Neural crest cell (in vitro differentiated cells): ENCODE measurements at regions not wholly inside any gene's neighbourhood (a gene's known extent, or its start where the extent isn't known, plus 50 kb on each side); places are given as distances from the start of the nearest gene placed in this dataset.

Experiments
- DNase-seq: peaks from one replicate; pipeline ENCODE4 v3.0.0; 2021; ENCODE audit warnings: low read depth, mixed read lengths, low spot score
- H3K27ac Mint-ChIP-seq: one replicate; pipeline ENCODE4 v1.8.0; 2021; ENCODE audit warnings: mild to moderate bottlenecking, mixed read lengths; ENCODE audit not compliant: unreplicated experiment
- H3K27me3 Mint-ChIP-seq: 2 replicates; pipeline ENCODE4 v1.8.0; 2021; ENCODE audit warnings: low read depth, mild to moderate bottlenecking, mixed read lengths
- H3K36me3 Mint-ChIP-seq: 2 replicates; pipeline ENCODE4 v1.8.0; 2021; ENCODE audit warnings: low read depth, mild to moderate bottlenecking, mixed read lengths
- H3K4me1 Mint-ChIP-seq: 2 replicates; pipeline ENCODE4 v1.8.0; 2021; ENCODE audit warnings: mixed read lengths
- H3K4me3 Mint-ChIP-seq: one replicate; pipeline ENCODE4 v1.8.0; 2021; ENCODE audit warnings: mild to moderate bottlenecking, mixed read lengths
- H3K9me3 Mint-ChIP-seq: 2 replicates; pipeline ENCODE4 v1.8.0; 2021; ENCODE audit warnings: mixed read lengths
- CTCF ChIP-seq: fragments of 200-600 bp; sonication (generic); conservative IDR thresholded peaks from 2 replicates; pipeline ENCODE4 v1.5.0; 2021; ENCODE audit warnings: antibody characterized with exemption, mild to moderate bottlenecking

DNA sequence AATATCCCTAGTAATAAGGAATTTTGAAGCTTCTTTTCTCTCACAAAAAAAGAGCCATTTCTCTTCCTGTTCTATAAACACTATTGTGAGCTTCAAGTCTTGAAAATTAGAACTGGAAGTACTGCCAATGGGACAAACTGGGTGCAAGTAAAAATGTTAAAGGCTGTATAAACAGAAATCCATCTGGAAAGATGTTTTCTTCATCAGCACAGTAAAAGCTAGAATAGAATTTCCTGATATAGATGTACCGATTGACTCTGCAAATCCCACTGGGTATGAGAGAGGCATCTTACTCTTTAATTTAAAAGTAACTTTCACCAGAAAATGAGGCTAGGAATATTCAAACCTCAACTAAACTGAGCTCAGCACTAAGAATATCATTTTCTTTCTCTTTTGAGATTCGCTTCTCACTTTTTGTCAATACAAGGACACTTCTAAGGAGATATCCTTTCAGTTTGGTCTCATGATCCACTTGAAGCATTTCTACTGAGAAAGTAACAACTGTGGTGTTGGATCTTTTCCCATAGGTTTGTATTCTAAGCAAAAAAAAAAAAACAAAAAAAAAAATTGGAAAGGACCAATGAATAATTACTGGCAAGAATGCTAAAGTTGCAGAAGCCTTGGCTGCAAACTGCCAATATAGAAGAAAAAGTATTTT, 169.0 kb upstream of the PRDM1 start:
- Mint-ChIP-seq H3K27ac (no peak overlapping the region), H3K4me1 (no peaks in the 10 kb centered on the region), H3K36me3 (no peaks in the 10 kb centered on the region), H3K4me3 (no peak overlapping the region), H3K27me3 (no peaks in the 10 kb centered on the region), H3K9me3 (peaks cover 6% of the 10 kb centered on the region)
- DNase-seq, result no peak
- no peak for TF ChIP-seq CTCF

GRCh38 chr6:105911106-105911629, 175.0 kb upstream of the PRDM1 start:
- TF ChIP-seq CTCF, result no peak
- DNase-seq, result no peak
- H3K4me1 Mint-ChIP-seq, result no peaks in the 10 kb centered on the region
- H3K27me3 Mint-ChIP-seq, result no peaks in the 10 kb centered on the region
- H3K27ac Mint-ChIP-seq, result no peak overlapping the region
- no peaks in the 10 kb centered on the region for H3K36me3 Mint-ChIP-seq
- H3K9me3 Mint-ChIP-seq, result peaks cover 6% of the 10 kb centered on the region
- H3K4me3 Mint-ChIP-seq, result no peak overlapping the region

DNA sequence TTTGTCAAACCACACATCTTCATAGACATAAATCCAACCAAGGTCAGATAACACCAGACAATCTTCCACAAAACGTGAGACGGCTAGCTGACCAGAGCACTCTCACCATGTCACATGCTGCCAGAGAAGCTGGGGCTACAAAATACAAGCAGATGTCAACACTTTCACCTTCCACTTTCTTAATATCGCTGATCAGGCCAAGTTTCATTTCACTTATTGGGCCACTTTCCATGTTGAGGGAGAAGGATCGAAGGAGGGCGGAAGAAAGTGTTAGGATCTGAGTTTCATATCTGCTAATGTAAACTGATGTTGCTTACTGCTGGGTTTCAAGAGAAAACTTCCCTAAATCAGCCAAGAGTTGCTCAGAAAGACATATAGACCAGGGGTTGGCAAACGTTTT, 177.0 kb upstream of the PRDM1 start:
- no peak for DNase-seq
- no peaks in the 10 kb centered on the region for H3K27me3 Mint-ChIP-seq
- H3K9me3 Mint-ChIP-seq, result peaks cover 1% of the 10 kb centered on the region
- no peak overlapping the region for H3K27ac Mint-ChIP-seq
- TF ChIP-seq CTCF, result no peak
- no peaks in the 10 kb centered on the region for H3K4me1 Mint-ChIP-seq
- H3K4me3 Mint-ChIP-seq, result no peak overlapping the region
- H3K36me3 Mint-ChIP-seq, result no peaks in the 10 kb centered on the region

GRCh38 chr6:105907991-105908390, 178.1 kb upstream of the PRDM1 start:
- no peak for DNase-seq
- Mint-ChIP-seq H3K27me3 (peaks cover 4% of the 10 kb centered on the region), H3K36me3 (no peaks in the 10 kb centered on the region), H3K4me3 (no peak overlapping the region), H3K4me1 (peaks cover 4% of the 10 kb centered on the region), H3K27ac (no peak overlapping the region), H3K9me3 (no peaks in the 10 kb centered on the region)
- no peak for TF ChIP-seq CTCF

DNA sequence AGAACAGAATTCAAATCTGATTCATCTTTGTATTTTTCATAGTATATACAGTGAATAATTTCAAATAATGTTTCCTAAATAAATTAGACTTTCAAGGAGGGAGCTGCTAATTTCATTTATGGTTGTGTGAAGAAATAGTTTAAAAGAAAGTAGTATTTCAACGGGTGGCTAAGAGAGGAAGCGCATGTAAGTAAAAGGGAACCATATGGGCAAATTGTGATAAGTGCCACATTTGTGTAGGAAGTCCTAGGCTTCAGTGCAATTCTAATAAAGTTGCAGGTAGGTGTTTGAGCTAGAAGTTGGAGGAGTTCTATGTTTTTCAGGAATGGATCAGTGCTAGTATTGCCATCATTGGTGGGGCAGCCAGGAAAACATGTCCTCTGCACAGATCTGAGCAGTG, 178.8 kb upstream of the PRDM1 start:
- Mint-ChIP-seq H3K4me1 (peaks cover 10% of the 10 kb centered on the region), H3K9me3 (no peaks in the 10 kb centered on the region), H3K4me3 (no peak overlapping the region), H3K27me3 (peaks cover 4% of the 10 kb centered on the region), H3K27ac (no peak overlapping the region), H3K36me3 (no peaks in the 10 kb centered on the region)
- TF ChIP-seq CTCF, result no peak
- DNase-seq, result no peak
